Hematopoietic multipotent progenitor cell treated with erythropoietin and hydrocortisone succinate and interleukin-3 and kit ligand, for 4 days (in vitro differentiated cells): ENCODE measurements at regions not wholly inside any gene's neighbourhood (a gene's known extent, or its start where the extent isn't known, plus 50 kb on each side); places are given as distances from the start of the nearest gene placed in this dataset.
"Not testable (repeated sequence)": the region's sequence is repeated elsewhere in the genome, so short reads cannot be mapped to it uniquely, and the experiment has no call there.

ENCODE experiments used
- DNase-seq: peaks from one replicate; pipeline ENCODE4 v3.0.0-alpha.2; 2015

DNA sequence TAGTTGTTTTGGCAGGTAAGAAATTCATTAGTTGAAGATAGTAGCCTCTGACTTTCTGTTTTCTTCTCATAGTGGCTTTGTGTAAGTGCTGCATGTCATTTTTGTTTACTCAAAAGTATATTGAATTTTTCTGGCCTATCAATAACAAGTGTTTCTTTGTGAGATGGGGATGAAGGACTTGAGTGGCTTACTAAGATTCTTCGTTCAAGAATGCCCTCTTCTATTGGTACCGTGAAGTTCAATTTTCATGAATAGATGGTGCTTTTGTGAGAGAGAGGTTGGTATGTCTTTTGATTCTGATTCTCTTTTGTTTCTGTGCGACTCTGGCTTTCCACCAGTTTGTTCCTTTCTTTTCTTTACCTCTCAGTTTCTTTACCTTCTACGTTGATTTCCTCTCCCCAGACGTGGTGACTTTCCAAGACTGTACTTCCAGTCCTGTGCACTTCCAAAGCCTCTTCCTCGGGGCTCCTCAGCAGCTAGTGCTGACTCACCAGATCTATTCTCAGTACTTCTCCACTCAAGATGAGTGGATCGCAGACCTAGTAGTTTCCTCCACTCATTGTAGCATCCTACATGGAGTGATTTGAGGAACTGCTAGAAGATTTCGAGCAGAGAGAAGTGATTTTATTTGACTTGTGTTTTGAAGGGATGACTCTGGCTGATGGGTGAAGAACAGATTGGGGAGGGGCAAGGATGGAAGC, 82.0 kb upstream of the EPHB3 start:
- DNase-seq, result no peak

DNA sequence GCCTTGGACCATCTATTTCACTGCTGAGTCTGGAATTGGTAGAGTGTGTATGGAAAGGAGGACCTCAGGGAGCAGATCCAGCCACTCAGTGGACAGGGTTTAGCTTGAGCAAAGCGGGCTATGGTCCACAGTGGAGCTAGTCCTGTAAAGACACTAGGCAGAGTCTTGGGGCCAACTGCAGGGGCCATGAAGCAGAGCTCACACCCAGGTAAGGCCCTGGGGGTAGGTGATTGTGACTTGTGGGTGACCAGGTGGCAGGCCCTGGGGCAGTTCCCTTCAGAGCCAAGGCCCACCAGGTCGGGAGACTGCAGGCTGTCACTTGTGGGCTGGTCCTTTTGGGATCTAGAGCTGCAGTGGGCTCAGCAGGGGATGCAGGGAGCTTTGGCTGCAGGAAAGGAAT, 80.8 kb upstream of the EPHB3 start:
- DNase-seq, result no peak

DNA sequence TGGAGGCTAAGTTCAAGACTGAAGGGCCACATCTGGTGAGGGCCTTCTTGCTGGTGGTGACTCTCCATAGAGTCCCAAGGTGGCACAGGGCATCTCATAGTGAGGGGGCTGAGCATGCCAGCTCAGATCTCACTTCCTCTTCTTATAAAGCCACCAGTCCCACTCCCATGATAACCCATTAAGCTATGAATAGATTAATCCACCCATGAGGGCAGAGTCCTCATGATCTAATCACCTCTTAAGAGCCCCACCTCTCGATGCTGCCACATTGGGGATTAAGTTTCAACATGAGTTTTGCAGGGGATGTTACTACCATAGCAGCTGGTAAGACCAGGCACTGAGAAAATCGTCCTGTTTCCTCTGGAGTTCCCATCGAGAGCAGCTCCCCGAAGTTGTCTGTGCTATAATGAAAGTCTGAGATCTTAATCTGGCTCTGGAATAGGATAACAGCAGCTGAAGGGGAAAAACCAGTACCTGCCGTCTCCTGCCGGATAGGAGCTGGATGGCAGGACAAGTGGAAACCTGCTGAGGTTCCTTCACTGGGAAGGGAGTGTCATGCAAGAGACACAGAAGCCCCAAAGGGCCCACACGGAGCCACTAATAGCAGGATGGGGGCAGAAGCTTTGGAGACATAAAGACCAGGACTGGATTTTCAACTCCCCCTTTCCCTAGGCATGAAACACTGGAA, 79.5 kb upstream of the EPHB3 start:
- DNase-seq, result peak; percentile 60

DNA sequence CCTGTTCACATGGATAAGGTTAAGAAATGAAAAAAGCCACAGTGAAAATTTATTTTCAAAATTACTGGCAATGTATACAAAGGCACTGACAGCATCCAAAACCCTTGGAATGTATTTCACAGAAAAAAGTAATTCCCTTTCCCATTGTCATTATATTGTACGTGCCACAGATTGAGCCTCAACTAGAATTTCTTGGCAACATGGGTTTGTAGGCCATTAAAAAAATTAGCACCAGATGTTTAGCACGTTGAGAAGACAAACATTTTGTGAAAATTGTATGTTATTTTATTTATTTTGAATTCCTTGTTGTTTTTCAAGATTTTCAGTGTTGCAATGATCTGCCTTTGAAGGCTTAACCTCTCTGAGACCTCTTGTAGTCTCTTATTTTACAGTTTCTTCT, 76.3 kb upstream of the EPHB3 start:
- DNase-seq, result no peak

DNA sequence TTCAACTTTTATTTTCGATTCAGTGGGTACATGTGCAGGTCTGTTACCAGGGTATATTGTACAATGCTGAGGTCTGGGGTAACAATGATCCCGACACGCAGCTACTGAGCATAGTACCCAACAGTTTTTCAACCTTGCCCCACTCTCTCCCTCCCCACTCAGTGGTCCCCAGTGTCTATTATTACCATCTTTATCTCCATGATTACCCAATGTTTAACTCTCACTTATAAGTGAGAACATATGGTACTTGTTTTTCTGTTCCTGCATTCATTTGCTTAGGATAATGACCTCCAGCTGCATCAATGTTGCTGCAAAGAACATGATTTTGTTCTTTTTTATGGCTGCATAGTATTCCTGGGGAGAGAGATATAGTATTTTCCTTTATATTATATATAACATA, 75.7 kb upstream of the EPHB3 start:
- DNase-seq, result no peak

DNA sequence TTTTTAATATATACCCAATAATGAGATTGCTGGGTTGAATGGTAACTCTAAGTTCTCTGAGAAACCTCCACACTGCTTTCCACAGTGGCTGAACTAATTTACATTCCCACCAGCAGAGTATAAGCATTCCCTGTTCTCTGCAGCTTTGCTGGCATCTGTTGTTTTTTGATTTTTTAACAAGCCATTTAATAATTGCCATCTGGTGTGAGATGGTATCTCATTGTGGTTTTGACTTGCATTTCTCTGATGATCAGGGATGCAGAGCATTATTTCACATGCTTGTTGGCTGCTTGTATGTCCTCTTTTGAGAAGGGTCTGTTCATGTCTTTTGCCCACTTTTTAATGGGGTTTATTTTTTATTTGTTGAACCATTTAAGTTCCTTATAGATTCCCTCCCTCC, 75.0 kb upstream of the EPHB3 start:
- DNase-seq, result peak; percentile 61

DNA sequence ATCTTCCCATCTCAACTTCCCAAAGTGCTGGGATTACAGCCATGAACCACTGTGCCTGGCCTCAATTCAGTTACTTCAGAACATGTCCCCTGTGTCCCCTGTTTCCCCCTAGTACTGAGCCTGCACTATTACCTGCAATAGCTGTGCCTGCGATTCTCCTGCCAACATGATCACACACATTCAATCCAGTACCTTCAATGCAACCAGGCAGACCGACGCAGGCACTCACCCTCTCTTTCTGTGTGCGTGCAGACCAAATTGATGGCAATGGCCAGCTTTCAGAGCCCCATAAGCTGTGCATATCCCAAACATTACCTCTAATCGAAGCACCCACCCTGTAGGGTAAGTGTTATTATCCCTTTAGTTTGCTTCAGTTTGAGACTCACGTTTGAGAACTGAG, 73.0 kb upstream of the EPHB3 start:
- DNase-seq, result no peak

DNA sequence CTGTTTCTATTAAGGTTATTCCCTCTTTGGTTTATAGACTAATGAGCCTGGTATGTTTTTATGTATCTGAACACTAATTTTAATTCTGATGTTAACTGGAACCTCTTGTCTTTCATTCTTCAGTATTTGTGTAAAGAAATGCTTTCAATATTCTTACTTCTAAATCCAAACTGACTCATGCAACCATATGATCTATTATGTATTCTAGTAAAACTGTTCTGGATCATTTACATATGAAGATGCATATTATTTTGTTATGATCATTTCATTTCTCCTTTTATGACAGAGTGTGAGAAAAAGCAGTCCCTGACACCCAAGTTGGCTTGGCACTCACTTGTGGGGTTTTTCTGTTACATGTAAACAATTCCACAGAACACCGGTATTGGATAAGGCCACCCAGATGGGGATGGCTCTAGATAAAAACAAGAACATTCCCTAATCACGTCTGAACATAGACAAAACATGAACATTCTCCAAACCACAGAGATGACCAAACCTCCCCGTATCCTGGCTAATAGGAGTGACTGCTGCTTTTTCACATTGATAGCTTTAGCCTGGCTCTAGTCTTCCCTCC, 72.2 kb upstream of the EPHB3 start:
- peak; percentile 87 for DNase-seq

DNA sequence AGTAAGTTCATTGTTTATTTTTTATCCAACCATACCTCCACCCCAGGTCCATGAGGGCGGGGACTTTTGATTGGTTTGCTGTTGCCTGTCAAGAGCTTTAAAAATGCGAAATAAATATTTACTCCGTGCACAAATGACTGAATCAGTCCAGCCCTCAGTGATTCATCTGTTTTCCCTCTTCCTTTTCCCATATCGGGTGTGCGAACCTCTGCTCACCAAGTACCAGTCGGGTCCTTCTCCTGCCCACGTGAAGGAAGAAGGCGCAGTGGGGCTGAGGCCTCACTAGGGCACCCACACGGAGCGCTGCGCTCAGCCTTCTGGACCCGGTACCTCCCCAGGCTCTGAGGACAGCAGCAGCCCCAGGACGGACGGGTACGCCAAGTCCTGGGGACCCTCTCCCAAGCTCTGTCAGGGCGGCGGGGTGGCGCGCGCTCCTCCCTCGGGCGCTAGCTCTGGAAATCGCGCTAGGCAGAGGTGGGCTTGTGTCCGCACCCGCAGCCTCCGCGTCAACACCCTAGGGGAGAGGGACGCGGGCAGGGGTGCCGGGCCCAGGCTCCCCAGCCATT, 70.5 kb upstream of the EPHB3 start:
- no peak for DNase-seq

DNA sequence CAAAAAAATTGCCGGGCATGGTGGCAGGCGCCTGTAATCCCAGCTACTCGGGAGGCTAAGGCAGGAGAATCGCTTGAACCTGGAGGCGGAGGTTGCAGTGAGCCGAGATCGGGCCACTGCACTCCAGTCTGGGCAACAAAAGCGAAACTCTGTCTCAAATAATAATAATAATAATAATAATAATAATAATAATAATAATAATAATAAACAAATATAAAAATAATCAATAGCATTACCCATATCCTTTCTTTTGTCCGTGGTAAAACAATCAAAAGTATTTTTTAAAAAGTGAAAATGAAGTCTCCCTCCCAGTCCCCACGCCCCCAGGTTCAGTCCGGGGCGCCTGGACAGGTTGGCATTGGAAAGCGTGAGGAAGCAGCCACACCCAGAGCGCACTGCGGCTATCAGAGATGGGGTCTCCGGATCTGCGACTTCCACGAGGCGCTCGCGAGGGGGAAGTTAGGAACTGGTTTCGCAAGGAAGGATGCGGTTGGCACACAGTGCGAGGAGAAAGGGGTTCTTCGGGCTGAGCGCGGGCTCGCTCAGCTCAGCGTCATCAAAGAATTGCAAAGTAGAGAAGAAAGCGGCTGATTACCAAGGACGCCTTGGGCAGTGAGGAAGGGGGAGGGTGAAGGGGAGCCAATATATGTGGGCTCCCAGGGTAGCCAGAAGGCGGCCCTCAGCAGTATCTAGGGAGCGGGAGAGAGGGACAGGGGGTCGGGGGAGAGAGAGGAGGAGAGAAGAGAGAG, 69.5 kb upstream of the EPHB3 start:
- peak; percentile 89 for DNase-seq

DNA sequence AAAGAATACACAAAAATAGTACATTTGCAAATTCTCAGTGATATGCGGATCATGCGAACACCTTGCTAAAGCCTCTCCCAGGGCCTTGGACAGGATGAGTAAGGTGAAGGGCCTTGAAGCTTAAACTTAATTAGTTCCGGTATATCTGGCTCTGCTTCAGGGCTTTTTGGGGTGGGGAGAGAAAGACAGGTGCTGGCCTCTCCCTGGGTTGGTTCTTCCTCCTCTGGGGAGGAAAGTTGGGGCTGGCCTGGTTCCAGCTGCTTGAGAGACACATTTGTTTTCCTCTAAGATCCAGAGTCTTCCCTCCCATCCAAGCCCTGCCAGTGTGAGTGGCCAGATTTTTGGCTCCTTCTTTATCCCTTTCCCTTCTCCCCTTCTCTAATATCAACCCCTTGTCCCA, 64.7 kb upstream of the EPHB3 start:
- DNase-seq, result no peak

DNA sequence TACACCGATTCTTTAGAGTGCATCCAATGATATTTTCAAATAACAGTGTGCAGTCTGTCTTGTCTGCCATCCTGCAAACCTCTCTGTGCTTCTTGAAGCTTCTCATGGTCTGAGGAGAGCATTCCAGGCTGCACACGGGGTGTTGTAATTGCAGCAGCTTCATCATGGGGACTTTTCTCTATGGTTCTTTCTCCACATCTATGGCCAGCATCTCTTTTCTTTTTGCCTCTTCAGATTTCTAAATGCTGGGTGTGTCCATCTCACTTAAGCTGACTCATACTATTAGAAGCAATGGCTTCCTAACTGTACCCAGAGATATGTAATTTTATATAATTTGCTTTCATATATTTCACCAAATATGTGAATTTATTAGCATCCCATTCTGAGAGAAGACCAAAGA, 63.8 kb upstream of the EPHB3 start:
- DNase-seq, result peak; percentile 19

DNA sequence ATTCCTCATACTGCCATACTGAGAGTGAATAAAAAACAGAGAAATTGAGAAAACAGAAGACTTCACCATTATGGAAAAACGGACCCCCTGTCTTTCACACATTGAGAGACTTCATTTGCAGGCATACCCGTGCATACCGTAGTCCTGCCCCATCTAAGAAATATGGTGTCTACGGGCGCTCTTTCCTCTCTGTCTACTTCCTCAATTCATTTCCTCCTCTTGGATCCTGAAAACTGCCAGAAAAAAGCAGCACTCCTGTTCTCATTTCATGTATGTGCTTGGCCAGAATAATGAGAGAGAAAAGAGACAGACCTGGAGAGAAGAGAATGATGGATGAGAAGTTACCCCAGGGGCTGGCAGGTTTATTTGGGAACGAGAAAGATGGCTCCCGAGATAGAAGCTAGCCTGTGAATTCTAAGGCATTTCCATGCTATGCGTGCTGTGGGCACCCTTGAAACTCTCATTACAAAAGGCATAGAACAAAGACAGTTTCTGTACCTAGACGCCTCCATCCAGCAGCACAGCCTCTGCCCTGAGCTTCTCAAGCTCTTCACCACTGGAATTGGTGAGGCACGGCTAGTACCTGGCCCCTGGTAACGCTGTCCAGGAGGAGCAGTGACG, 62.5 kb upstream of the EPHB3 start:
- DNase-seq, result peak; percentile 51

DNA sequence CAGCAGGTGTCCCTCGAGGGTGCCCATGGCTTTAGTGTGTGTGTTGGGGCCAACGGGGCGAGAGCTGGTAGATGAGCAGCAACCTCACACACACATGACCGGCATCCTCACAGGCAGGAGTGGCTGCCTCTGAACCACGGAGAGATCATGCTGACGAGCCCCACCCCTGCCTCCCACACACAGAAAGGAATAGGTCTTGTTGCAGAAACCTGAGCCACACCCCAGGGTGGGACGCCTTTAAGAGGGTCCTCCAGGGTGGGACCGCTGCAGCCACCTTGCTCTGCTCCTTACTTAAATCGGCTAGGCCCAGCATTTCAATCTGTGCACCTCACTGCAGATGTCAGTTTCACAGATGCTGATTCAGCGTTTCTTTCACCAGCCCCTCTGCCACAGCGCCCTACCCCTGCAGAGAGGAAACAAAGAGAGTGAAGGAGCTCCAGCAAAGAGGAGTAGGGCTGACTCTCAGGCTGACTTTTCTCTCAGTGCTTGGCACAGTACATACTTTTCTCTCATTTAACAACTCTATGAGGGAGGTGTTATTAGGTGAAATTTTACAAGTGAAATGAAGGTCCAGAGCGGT, 61.2 kb upstream of the EPHB3 start:
- DNase-seq, result no peak

DNA sequence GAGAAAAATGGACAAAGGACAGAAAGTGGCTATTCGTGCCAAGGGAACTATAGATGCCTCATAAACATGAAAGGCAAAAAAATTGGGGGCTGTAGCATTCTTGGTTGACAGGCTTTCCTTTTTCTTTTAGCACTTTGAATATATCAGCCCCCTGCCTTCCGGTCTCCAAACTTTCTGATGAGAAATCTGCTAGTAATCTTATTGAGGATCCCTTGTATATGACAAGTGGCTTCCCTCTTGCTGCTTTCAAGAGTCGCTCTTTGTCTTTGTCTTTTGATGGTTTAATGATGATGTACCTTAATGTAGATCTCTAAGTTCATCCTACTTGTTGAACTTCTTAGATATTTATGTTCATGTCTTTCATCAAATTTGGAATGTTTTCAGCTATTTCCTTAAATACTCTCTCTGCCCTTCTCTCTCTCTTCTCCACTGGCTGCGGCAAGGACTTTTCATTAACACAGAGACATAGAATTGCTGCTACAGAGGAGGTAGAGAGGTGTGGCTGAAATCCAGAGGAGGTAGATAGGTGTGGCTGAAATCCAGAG, 59.4 kb upstream of the EPHB3 start:
- DNase-seq, result no peak

DNA sequence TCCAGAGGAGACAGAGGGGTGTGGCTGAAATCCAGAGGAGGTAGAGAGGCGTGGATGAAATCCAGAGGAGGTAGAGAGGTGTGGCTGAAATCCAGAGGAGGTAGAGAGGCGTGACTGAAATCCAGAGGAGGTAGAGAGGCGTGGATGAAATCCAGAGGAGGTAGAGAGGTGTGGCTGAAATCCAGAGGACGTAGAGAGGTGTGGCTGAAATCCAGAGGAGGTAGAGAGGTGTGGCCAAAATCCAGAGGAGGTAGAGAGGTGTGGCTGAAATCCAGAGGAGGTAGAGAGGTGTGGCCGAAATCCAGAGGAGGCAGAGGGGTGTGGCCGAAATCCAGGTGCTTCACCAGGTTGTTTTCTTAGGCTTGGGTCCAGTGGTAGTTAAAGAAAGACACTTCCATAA, 58.7 kb upstream of the EPHB3 start:
- DNase-seq, result not testable (repeated sequence)

DNA sequence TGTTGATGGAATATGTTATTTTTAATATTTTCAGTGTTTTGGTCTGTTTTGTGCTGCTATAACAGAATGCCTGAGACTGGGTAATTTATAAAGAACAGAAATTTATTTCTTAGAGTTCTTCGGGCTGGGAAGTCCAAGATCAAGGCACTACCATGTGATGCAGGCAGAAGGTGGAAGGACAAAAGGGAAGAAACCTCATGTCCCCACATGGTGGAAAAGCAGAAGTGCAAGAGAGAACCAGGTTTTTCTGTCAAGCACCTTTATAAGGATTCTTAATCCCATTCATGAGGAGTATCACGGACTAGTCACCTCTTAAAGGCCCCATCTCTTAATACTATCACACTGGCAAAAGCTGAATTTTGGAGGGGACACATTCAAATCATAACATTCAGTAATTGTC, 57.9 kb upstream of the EPHB3 start:
- DNase-seq, result peak; percentile 21

DNA sequence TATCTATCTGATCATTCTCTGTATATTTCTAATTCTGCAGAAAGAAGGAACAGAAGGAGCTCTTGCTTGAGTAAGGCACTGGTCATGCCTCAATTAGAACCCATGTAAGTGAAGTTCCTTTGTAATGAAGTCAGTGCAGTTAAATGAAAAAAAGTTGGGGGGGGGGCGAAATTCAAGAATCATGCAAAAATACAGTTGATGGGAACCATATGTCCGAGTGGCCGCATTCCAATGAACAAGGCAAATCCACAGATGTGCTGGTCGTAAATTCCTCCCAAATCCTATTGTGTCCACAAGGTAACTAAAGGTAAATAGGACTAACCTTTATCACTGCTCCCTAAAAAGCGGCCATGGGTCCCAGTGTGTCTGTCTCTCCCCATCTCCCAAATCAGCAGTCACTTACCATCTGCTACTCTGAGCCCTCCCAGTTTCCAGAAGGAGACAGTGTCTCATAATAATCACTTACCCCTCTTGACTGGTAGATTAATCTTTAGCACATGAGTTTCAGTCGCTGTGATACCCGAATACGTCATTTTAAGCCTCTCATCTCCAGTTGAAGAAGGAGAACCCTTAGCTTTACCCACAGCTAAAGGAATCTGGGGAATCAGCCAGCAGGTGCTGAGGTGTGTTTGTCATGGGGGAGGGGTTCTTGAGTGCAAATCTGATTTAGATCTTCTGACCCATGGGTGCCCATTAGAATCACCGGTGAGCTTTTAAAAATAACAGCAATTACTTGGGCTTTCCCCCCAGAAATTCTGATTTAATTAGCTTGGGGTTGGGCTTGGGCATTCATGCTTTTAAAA, 56.3 kb upstream of the EPHB3 start:
- DNase-seq, result no peak

DNA sequence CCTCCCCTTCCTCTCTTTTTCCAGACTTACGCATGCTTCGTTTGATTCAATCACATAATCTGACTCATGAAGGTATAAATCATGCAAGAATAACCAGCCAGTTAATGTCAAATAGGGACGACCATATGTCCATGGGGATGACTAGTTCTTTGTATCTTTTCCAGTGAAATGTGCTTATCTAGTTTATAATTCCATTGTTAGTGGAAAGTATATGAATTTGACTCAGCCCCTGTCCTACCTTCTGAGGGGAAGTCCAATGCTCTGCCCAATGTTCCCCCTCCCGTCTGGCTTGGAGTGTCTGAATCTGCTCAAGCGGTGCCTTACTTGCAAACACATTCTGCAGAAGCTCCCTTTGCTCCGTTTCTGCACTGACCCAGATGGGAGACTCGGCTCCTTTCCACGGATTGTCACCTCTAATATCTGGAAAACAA, 55.0 kb upstream of the EPHB3 start:
- no peak for DNase-seq

DNA sequence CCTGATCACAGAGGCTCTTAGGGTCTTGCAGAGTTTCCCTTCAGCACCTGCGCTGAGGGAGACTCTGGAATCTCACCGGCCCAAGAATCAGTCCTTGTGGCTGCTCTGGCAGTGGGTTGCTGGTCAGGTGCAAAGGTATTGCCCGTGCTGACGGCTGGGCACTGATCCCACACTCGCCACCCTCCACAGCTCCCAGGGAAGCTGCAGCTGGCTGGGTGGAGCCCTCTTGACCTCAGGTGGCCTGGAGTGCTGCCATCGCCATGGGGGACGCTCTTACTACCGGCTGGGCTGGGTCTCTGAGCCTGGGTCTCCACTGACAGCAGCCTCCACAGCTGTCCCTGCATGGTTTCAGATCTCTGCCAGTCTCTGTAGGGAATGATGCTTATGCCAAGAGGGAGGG, 52.6 kb upstream of the EPHB3 start:
- no peak for DNase-seq

DNA sequence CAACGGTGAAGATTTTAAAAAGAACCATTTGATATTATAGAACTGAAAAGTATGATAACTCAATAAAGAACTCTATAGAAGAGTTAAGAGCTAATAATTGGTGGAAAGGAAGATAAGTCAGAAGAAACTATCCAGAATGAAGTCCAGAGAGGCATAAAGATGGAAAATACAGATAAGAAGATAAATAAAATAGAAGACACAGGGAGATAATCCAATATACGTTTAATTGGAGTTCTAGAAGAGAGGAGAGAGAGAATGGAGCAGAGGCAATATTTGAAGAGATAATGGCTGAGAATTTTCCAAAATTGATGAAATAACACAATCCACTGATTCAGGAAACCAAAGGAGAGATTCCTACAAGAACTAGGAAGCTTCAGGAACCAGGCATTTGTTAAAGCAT, 49.8 kb upstream of the EPHB3 start:
- DNase-seq, result no peak
